Nephron (organoid): ENCODE measurements at regions not wholly inside any gene's neighbourhood (a gene's known extent, or its start where the extent isn't known, plus 50 kb on each side); places are given as distances from the start of the nearest gene placed in this dataset.

ENCODE experiments used
- H3K27ac Mint-ChIP-seq, 3 experiments: 2 replicates each; pipeline ENCODE4 v1.8.0; 2020; ENCODE audit warnings: mixed read lengths in 3 of 3, mild to moderate bottlenecking in 2 of 3, moderate library complexity in 1 of 3
- H3K27me3 Mint-ChIP-seq: 2 replicates; pipeline ENCODE4 v1.8.0; 2021; ENCODE audit warnings: low read depth, mild to moderate bottlenecking, moderate library complexity, mixed read lengths
- H3K36me3 Mint-ChIP-seq: 2 replicates; pipeline ENCODE4 v1.8.0; 2020; ENCODE audit warnings: low read depth, mixed read lengths
- H3K4me1 Mint-ChIP-seq: 2 replicates; pipeline ENCODE4 v1.8.0; 2020; ENCODE audit warnings: mixed read lengths
- H3K4me3 Mint-ChIP-seq, 3 experiments: 2 replicates each; pipeline ENCODE4 v1.8.0; 2020; ENCODE audit warnings: mild to moderate bottlenecking in 3 of 3, mixed read lengths in 3 of 3, moderate library complexity in 2 of 3
- H3K9me3 Mint-ChIP-seq: 2 replicates; pipeline ENCODE4 v1.8.0; 2020; ENCODE audit warnings: mixed read lengths
- CTCF ChIP-seq, 3 experiments: fragments of 200-600 bp; sonication (generic); IDR thresholded peaks; one replicate each; pipeline ENCODE4 v1.5.0; 2021; ENCODE audit warnings: antibody characterized with exemption in 3 of 3; ENCODE audit not compliant: unreplicated experiment in 3 of 3

DNA sequence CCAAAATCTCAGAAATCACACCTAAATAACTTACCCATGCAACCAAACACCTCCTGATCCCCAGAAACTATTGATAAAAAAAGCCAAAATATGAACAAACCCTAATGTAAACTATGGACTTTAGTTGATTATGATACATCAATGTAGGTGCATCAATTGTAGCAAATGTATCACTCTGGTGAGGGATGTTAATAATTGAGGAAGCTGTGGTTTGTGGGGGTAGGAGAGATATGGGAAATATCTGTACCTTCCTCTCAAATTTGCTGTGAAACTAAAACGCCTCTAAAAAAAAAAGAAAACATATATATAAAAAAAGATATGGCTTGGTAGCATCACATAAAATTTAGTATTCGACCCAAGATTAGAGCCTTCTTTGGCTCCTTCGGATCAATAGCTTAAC lies 144.3 kb upstream of the CPEB2 start:
- no peaks in the 10 kb centered on the region for H3K9me3 Mint-ChIP-seq
- no peaks in the 10 kb centered on the region for H3K4me1 Mint-ChIP-seq
- H3K27me3 Mint-ChIP-seq, result no peaks in the 10 kb centered on the region
- H3K36me3 Mint-ChIP-seq, result no peaks in the 10 kb centered on the region
- no peak overlapping the region for H3K27ac Mint-ChIP-seq
- H3K4me3 Mint-ChIP-seq, result no peak overlapping the region
- TF ChIP-seq CTCF (IDR thresholded peaks at IDR 0.05; ENCODE audit: unreplicated experiment in 3 of 3), result no peak

DNA sequence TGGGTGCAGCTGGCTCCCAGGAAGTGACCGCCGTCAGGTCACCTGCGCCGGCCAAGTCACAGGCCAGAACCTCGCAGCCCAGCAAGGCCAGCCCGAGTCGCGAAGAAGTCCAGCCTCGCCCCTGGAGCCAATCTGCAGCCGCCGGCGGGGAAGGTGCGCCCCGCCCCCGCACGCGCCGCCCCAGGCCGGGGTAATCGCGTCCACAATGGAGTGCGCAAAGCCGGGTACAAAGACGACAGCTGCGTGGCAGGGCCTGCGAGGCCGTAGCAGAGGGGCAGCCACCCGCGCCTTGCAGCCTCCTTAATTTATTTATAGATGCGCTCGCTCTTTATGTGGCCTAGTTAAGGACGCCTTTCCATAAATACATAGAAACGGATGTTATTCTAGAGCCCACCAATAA lies 139.4 kb upstream of the CPEB2 start:
- no peaks in the 10 kb centered on the region for H3K9me3 Mint-ChIP-seq
- H3K36me3 Mint-ChIP-seq, result no peaks in the 10 kb centered on the region
- peaks cover 8% of the 10 kb centered on the region for H3K4me1 Mint-ChIP-seq
- H3K27me3 Mint-ChIP-seq, result no peaks in the 10 kb centered on the region
- H3K4me3 Mint-ChIP-seq, result no peak overlapping the region
- no peak for TF ChIP-seq CTCF (IDR thresholded peaks at IDR 0.05; ENCODE audit: unreplicated experiment in 3 of 3)
- no peak overlapping the region for H3K27ac Mint-ChIP-seq

- Mint-ChIP-seq H3K9me3 (no peaks in the 10 kb centered on the region), H3K36me3 (no peaks in the 10 kb centered on the region), H3K4me1 (peaks cover 8% of the 10 kb centered on the region), H3K4me3 (no peak overlapping the region), H3K27ac (no peak overlapping the region), H3K27me3 (peaks cover 5% of the 10 kb centered on the region)
- no peak for TF ChIP-seq CTCF (IDR thresholded peaks at IDR 0.05; ENCODE audit: unreplicated experiment in 3 of 3)
Measured at GRCh38 chr4:14863418-14864364, 138.6 kb upstream of the CPEB2 start.

GRCh38 chr4:14864365-14865030 lies 137.8 kb upstream of the CPEB2 start:
- no peak overlapping the region for H3K4me3 Mint-ChIP-seq
- H3K4me1 Mint-ChIP-seq, result peaks cover 13% of the 10 kb centered on the region
- H3K27me3 Mint-ChIP-seq, result peaks cover 5% of the 10 kb centered on the region
- H3K36me3 Mint-ChIP-seq, result no peaks in the 10 kb centered on the region
- H3K27ac Mint-ChIP-seq, result no peak overlapping the region
- TF ChIP-seq CTCF (IDR thresholded peaks at IDR 0.05; ENCODE audit: unreplicated experiment in 3 of 3), result no peak
- H3K9me3 Mint-ChIP-seq, result no peaks in the 10 kb centered on the region

DNA sequence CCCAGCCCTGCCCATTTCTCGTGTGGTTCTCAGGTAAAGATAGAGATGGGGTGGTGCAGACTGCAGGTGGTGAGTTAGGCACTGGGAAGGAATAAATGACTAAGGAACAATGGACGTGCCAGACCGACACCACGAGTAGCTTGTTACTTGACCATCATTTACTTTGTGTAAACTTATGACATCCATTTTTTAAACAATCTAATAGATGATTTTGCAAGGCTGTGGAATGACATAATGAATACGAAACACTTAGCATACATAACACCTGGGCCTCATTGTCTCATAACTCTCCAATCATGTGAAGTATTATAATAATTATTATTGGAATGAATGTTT lies 137.3 kb upstream of the CPEB2 start:
- no peak overlapping the region for H3K4me3 Mint-ChIP-seq
- no peak for TF ChIP-seq CTCF (IDR thresholded peaks at IDR 0.05; ENCODE audit: unreplicated experiment in 3 of 3)
- no peak overlapping the region for H3K27ac Mint-ChIP-seq
- peaks cover 5% of the 10 kb centered on the region for H3K27me3 Mint-ChIP-seq
- H3K36me3 Mint-ChIP-seq, result no peaks in the 10 kb centered on the region
- H3K9me3 Mint-ChIP-seq, result no peaks in the 10 kb centered on the region
- peaks cover 13% of the 10 kb centered on the region for H3K4me1 Mint-ChIP-seq
